ENCODE measurements at regions not wholly inside any gene's neighbourhood (a gene's known extent, or its start where the extent isn't known, plus 50 kb on each side); places are given as distances from the start of the nearest gene placed in this dataset.

DNA sequence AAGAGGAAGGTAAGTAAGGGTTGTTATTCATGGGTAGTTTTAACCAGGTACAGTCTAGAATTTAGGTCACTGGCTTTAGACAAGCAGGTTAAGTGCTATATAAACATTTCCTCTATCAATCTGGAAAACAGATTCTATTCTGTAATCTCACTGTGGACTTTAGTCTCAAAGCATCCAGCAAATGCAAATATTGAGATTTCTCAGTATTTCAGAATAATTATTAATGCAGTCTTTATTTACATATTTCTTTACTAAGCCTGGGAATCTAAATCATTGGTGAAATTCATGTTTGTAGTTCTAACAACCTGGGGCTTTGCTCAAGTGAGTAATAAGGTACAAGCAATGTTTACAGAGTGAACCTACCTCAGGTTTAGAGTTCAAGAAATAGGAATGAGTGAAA lies 61.9 kb downstream of the SLC41A2 start:
- BruUV-seq (replicated peaks): no TSS peak
- POLR2A ChIA-PET: no interaction called here
- H3K27ac ChIP-seq (ENCODE audit: low read length): no peak overlapping the region
- no peaks in the 10 kb centered on the region; the same call in 1 of the 2 replicates for H3K4me1 ChIP-seq (ENCODE audit: control insufficient read depth, insufficient read depth, low read length)
- in situ Hi-C loops (cut with HindIII; ENCODE audit: low pct_unique_long_range_greater_than_20kb, low sequenced_read_pairs): no loop called here
- TF ChIP-seq POLR2AphosphoS5 (IDR thresholded peaks at IDR 0.05; ENCODE audit: low read depth, low read length): no peak
- no peak for TF ChIP-seq TCF7L2 (IDR thresholded peaks at IDR 0.05; ENCODE audit: low read depth, low read length)
- no peak for TF ChIP-seq SIN3A (IDR thresholded peaks at IDR 0.05; ENCODE audit: borderline replicate concordance, insufficient read depth, low read depth, low read length)
- no peak for TF ChIP-seq REST (IDR thresholded peaks at IDR 0.05; ENCODE audit: insufficient read depth in 1 of 2, low read depth in 2 of 2, low read length in 1 of 2)
- no peak for TF ChIP-seq CTCF (IDR thresholded peaks at IDR 0.05)
- DNase-seq (ENCODE audit: low read depth, low spot score): no peak
- no peak for ATAC-seq
- no peak overlapping the region for H3K4me3 ChIP-seq (ENCODE audit: low read depth in 2 of 2, low read length in 2 of 2)
- CTCF ChIA-PET: no interaction called here
- H3K9me3 ChIP-seq (ENCODE audit: control insufficient read depth, insufficient read depth, low read depth, low read length): no peaks in the 10 kb centered on the region
- H3K36me3 ChIP-seq (ENCODE audit: control insufficient read depth, insufficient read depth, low read length): no peaks in the 10 kb centered on the region
- intact Hi-C loops (cut with micrococcal nuclease; ENCODE audit: unreplicated experiment): no loop called here
- no peaks in the 10 kb centered on the region for H3K27me3 ChIP-seq (ENCODE audit: control insufficient read depth, insufficient read depth, low read length)

- ChIA-PET POLR2A (no interaction called here), CTCF (no interaction called here)
- Histone ChIP-seq H3K9me3 (ENCODE audit: control insufficient read depth, insufficient read depth, low read depth, low read length) (no peaks in the 10 kb centered on the region), H3K36me3 (ENCODE audit: control insufficient read depth, insufficient read depth, low read length) (no peaks in the 10 kb centered on the region), H3K27me3 (ENCODE audit: control insufficient read depth, insufficient read depth, low read length) (no peaks in the 10 kb centered on the region), H3K4me3 (ENCODE audit: low read depth in 2 of 2, low read length in 2 of 2) (no peak overlapping the region), H3K4me1 (ENCODE audit: control insufficient read depth, insufficient read depth, low read length) (no peaks in the 10 kb centered on the region; the same call in 1 of the 2 replicates), H3K27ac (ENCODE audit: low read length) (no peak overlapping the region)
- no peak for DNase-seq (ENCODE audit: low read depth, low spot score)
- no peak for ATAC-seq
- no TSS peak for BruUV-seq (replicated peaks)
- TF ChIP-seq REST (IDR thresholded peaks at IDR 0.05; ENCODE audit: insufficient read depth in 1 of 2, low read depth in 2 of 2, low read length in 1 of 2) (no peak), CTCF (IDR thresholded peaks at IDR 0.05) (no peak), TCF7L2 (IDR thresholded peaks at IDR 0.05; ENCODE audit: low read depth, low read length) (no peak), SIN3A (IDR thresholded peaks at IDR 0.05; ENCODE audit: borderline replicate concordance, insufficient read depth, low read depth, low read length) (no peak), POLR2AphosphoS5 (IDR thresholded peaks at IDR 0.05; ENCODE audit: low read depth, low read length) (no peak)
- in situ Hi-C loops (cut with HindIII; ENCODE audit: low pct_unique_long_range_greater_than_20kb, low sequenced_read_pairs): no loop called here
- intact Hi-C loops (cut with micrococcal nuclease; ENCODE audit: unreplicated experiment): no loop called here
Measured at GRCh38 chr12:104895415-104895814, 62.7 kb downstream of the SLC41A2 start.
